NCI-H82 treated with DMSO at 0.1 percent for 48 hours (cell line): ENCODE measurements at regions not wholly inside any gene's neighbourhood (a gene's known extent, or its start where the extent isn't known, plus 50 kb on each side); places are given as distances from the start of the nearest gene placed in this dataset.
"Not testable (repeated sequence)": the region's sequence is repeated elsewhere in the genome, so short reads cannot be mapped to it uniquely, and the experiment has no call there.

Experiments
- DNase-seq: peaks from one replicate; lab custom pipeline; 2025; ENCODE audit not compliant: unreplicated experiment; lab: John Stamatoyannopoulos, UW

GRCh38 chr1:94769551-94769950, 50.6 kb upstream of the SLC44A3 start:
- DNase-seq, result no peak

GRCh38 chr1:94768036-94768435, 52.1 kb upstream of the SLC44A3 start:
- DNase-seq, result no peak

- DNase-seq, result no peak
Measured at GRCh38 chr1:94765958-94766357, 54.2 kb upstream of the SLC44A3 start.

GRCh38 chr1:94759188-94759587, 61.0 kb upstream of the SLC44A3 start:
- no peak for DNase-seq

- DNase-seq, result no peak
Measured at GRCh38 chr1:94757931-94758330, 62.2 kb upstream of the SLC44A3 start.

GRCh38 chr1:94755675-94756074, 64.5 kb upstream of the SLC44A3 start:
- DNase-seq, result no peak

GRCh38 chr1:94755016-94755415, 65.1 kb upstream of the SLC44A3 start:
- DNase-seq, result not testable (repeated sequence)

- DNase-seq, result no peak
Measured at GRCh38 chr1:94754570-94754969, 65.6 kb upstream of the SLC44A3 start.

GRCh38 chr1:94754095-94754494, 66.1 kb upstream of the SLC44A3 start:
- no peak for DNase-seq

- no peak for DNase-seq
Measured at GRCh38 chr1:94753171-94753972, 66.8 kb upstream of the SLC44A3 start.

GRCh38 chr1:94751483-94751882, 68.7 kb upstream of the SLC44A3 start:
- DNase-seq, result not testable (repeated sequence)

- DNase-seq, result no peak
Measured at GRCh38 chr1:94746635-94747525, 73.3 kb upstream of the SLC44A3 start.

GRCh38 chr1:94745742-94746141, 74.4 kb upstream of the SLC44A3 start:
- no peak for DNase-seq

- DNase-seq, result no peak
Measured at GRCh38 chr1:94743862-94744261, 76.3 kb upstream of the SLC44A3 start.

- DNase-seq, result no peak
Measured at GRCh38 chr1:94741996-94742395, 78.2 kb upstream of the SLC44A3 start.

GRCh38 chr1:94741510-94741909, 78.6 kb upstream of the SLC44A3 start:
- no peak for DNase-seq

- no peak for DNase-seq
Measured at GRCh38 chr1:94739521-94740061, 80.6 kb upstream of the SLC44A3 start.

- DNase-seq, result no peak
Measured at GRCh38 chr1:94738371-94738770, 81.8 kb upstream of the SLC44A3 start.

GRCh38 chr1:94737124-94737998, 82.8 kb upstream of the SLC44A3 start:
- no peak for DNase-seq

GRCh38 chr1:94736549-94736948, 83.6 kb upstream of the SLC44A3 start:
- DNase-seq, result no peak

- no peak for DNase-seq
Measured at GRCh38 chr1:94736073-94736472, 84.1 kb upstream of the SLC44A3 start.
